Stomach (tissue), 4 donors: ENCODE measurements at regions not wholly inside any gene's neighbourhood (a gene's known extent, or its start where the extent isn't known, plus 50 kb on each side); places are given as distances from the start of the nearest gene placed in this dataset.

Experiments used
- CTCF ChIP-seq, 7 experiments: fragments of 450-650 bp in 4 of 7; fragments of 200-600 bp in 3 of 7; sonication (generic) in 3 of 7; IDR thresholded peaks; one replicate each; pipeline ENCODE4 v1.5.1; 2016 to 2019; ENCODE audit warnings: antibody characterized with exemption in 7 of 7, control low read depth in 2 of 7, mild to moderate bottlenecking in 1 of 7
- POLR2A ChIP-seq, 4 donors: fragments of 450-650 bp; IDR thresholded peaks; one replicate each; pipeline ENCODE4 v1.6.1; 2016; ENCODE audit warnings: antibody characterized with exemption in 4 of 4, control low read depth in 2 of 4, mild to moderate bottlenecking in 1 of 4, moderate library complexity in 1 of 4
- POLR2AphosphoS5 ChIP-seq, 3 donors: sonication (generic); formaldehyde crosslinking; IDR thresholded peaks; one replicate each; pipeline ENCODE4 v1.6.1; 2016; ENCODE audit warnings: antibody characterized with exemption in 3 of 3

GRCh38 chr13:111961236-111961635 lies 105.7 kb upstream of the SOX1 start:
- TF ChIP-seq CTCF (IDR thresholded peaks at IDR 0.05) (no peak), POLR2AphosphoS5 (IDR thresholded peaks at IDR 0.05) (no peak), POLR2A (IDR thresholded peaks at IDR 0.05) (no peak)
